Suprapubic skin (tissue), 4 donors: ENCODE measurements at regions not wholly inside any gene's neighbourhood (a gene's known extent, or its start where the extent isn't known, plus 50 kb on each side); places are given as distances from the start of the nearest gene placed in this dataset.

ENCODE experiments used
- DNase-seq, 2 donors: peaks; one replicate each; pipeline ENCODE4 v3.0.0-alpha.2; 2019; ENCODE audit warnings: low spot score in 2 of 2
- H3K27ac ChIP-seq: fragments of 200-600 bp; sonication (generic); one replicate; pipeline ENCODE4 v1.5.1; 2019
- H3K27me3 ChIP-seq: fragments of 200-600 bp; sonication (generic); one replicate; pipeline ENCODE4 v1.5.1; 2019
- H3K36me3 ChIP-seq: fragments of 200-600 bp; sonication (generic); one replicate; pipeline ENCODE4 v1.5.1; 2019
- H3K4me1 ChIP-seq: fragments of 200-600 bp; sonication (generic); one replicate; pipeline ENCODE4 v1.5.1; 2019
- H3K4me3 ChIP-seq: fragments of 200-600 bp; sonication (generic); one replicate; pipeline ENCODE4 v1.5.1; 2019; ENCODE audit warnings: mild to moderate bottlenecking
- H3K9me3 ChIP-seq: fragments of 200-600 bp; sonication (generic); one replicate; pipeline ENCODE4 v1.5.1; 2019
- EP300 ChIP-seq: sonication (generic); formaldehyde crosslinking; IDR thresholded peaks from one replicate; pipeline ENCODE4 v1.6.1; 2017; ENCODE audit warnings: antibody characterized with exemption
- POLR2A ChIP-seq, 2 donors: fragments of 450-650 bp; IDR thresholded peaks; one replicate each; pipeline ENCODE4 v1.6.1; 2017; ENCODE audit warnings: antibody characterized with exemption in 2 of 2, mild to moderate bottlenecking in 2 of 2, moderate library complexity in 2 of 2
- POLR2AphosphoS5 ChIP-seq, 3 donors: sonication (generic); formaldehyde crosslinking; IDR thresholded peaks; one replicate each; pipeline ENCODE4 v1.6.1; 2017; ENCODE audit warnings: antibody characterized with exemption in 3 of 3
- WGBS: methylation state at CpG from one replicate; pipeline ENCODE4 v1.1.5; 2018; 5-methylcytosine and 5-hydroxymethylcytosine counted together
- TF ChIP-seq, protein P1 (sequence below), 2 donors: fragments of 200-600 bp in 1 of 2; fragments of 450-650 bp in 1 of 2; sonication (generic) in 1 of 2; IDR thresholded peaks; one replicate each; pipeline ENCODE4 v1.5.1; 2016 to 2019; ENCODE audit warnings: antibody characterized with exemption in 2 of 2, mild to moderate bottlenecking in 1 of 2, moderate library complexity in 1 of 2

- no peaks in the 10 kb centered on the region for H3K9me3 ChIP-seq
- DNase-seq: no peak
- H3K27me3 ChIP-seq: no peaks in the 10 kb centered on the region
- H3K4me1 ChIP-seq: no peaks in the 10 kb centered on the region
- H3K4me3 ChIP-seq: no peak overlapping the region
- TF ChIP-seq, protein P1, sequence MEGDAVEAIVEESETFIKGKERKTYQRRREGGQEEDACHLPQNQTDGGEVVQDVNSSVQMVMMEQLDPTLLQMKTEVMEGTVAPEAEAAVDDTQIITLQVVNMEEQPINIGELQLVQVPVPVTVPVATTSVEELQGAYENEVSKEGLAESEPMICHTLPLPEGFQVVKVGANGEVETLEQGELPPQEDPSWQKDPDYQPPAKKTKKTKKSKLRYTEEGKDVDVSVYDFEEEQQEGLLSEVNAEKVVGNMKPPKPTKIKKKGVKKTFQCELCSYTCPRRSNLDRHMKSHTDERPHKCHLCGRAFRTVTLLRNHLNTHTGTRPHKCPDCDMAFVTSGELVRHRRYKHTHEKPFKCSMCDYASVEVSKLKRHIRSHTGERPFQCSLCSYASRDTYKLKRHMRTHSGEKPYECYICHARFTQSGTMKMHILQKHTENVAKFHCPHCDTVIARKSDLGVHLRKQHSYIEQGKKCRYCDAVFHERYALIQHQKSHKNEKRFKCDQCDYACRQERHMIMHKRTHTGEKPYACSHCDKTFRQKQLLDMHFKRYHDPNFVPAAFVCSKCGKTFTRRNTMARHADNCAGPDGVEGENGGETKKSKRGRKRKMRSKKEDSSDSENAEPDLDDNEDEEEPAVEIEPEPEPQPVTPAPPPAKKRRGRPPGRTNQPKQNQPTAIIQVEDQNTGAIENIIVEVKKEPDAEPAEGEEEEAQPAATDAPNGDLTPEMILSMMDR (IDR thresholded peaks at IDR 0.05): no peak
- TF ChIP-seq POLR2AphosphoS5 (IDR thresholded peaks at IDR 0.05): no peak
- TF ChIP-seq EP300: no peak
- TF ChIP-seq POLR2A (IDR thresholded peaks at IDR 0.05): no peak
- H3K36me3 ChIP-seq: no peaks in the 10 kb centered on the region
- H3K27ac ChIP-seq: no peak overlapping the region
- 39% methylated on average over 2 of the region's 2 CpGs for WGBS
Observed at GRCh38 chrX:13223868-13224567, 95.8 kb downstream of the ATXN3L start.

DNA sequence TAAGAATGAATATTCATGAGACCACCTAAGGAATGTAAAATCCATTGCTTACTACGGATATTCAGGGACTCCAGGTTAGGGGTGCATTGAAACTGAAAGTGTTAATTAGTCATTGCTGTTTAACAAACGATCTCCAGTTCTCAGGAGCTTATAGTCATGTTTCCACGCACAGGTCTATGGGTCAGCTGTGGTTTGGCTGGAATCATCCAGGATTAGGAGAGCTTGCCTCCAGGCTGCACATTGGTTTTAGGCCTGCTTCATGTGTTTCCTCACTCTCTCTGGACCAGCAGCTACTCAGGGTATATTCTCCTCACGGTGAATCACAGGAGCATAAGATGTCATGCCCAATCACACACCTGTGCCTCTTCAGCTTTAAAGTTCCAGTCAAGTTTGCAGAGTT, 98.9 kb downstream of the ATXN3L start:
- H3K36me3 ChIP-seq: no peaks in the 10 kb centered on the region
- no peak overlapping the region for H3K4me3 ChIP-seq
- H3K9me3 ChIP-seq: no peaks in the 10 kb centered on the region
- no peaks in the 10 kb centered on the region for H3K27me3 ChIP-seq
- DNase-seq: no peak
- no peak for TF ChIP-seq POLR2AphosphoS5 (IDR thresholded peaks at IDR 0.05)
- TF ChIP-seq POLR2A (IDR thresholded peaks at IDR 0.05): no peak
- TF ChIP-seq, protein P1 (IDR thresholded peaks at IDR 0.05): no peak
- no peak for TF ChIP-seq EP300
- no peak overlapping the region for H3K27ac ChIP-seq
- WGBS: 52% methylated on average over 4 of the region's 4 CpGs
- no peaks in the 10 kb centered on the region for H3K4me1 ChIP-seq

GRCh38 chrX:13219991-13220764, 99.7 kb downstream of the ATXN3L start:
- Histone ChIP-seq H3K27me3 (no peaks in the 10 kb centered on the region), H3K36me3 (no peaks in the 10 kb centered on the region), H3K4me1 (no peaks in the 10 kb centered on the region), H3K27ac (no peak overlapping the region), H3K4me3 (no peak overlapping the region), H3K9me3 (no peaks in the 10 kb centered on the region)
- TF ChIP-seq EP300 (no peak), POLR2AphosphoS5 (IDR thresholded peaks at IDR 0.05) (no peak), POLR2A (IDR thresholded peaks at IDR 0.05) (no peak)
- TF ChIP-seq, protein P1 (IDR thresholded peaks at IDR 0.05): no peak
- WGBS: 69% methylated on average over 2 of the region's 2 CpGs
- DNase-seq: no peak

DNA sequence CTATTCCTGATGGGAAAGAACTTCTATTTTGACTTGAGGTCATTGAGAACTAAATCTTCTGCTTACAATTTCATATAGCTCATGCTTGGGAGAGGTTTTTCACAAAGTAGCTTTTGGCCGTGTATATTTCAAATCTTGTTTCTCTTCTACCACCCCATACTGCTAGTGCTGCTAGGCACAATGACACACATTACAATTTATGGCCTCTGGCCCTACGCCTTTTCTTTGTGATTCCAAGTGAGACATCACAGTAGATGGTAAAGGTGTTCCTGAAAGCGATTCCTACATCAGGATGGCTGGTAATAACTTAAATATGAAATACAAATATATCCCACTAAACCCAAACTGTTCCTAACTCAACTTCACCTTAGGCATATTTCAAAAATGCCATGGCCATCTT, 101.1 kb downstream of the ATXN3L start:
- 80% methylated on average over 3 of the region's 3 CpGs for WGBS

DNA sequence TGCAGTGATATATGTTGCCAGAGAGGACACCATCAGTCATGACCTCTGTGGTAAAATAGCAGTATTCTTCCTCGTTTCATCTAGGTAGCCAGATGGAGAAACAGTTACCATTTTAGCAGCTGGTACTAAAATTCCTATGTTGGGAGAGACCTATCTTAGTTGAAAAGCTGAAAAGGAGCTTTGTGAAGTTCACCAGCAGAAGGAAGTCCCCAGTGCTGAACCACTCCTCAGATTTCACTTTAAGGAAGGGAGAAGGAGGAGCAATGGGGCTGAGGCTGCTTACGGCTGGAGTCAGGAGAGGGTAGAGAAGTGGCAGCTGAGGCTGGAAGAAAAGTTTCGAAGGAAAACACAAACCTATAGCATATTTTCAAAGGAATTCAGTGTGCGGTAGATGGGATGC, 103.7 kb downstream of the ATXN3L start:
- Histone ChIP-seq H3K4me3 (no peak overlapping the region), H3K36me3 (no peaks in the 10 kb centered on the region), H3K27ac (no peak overlapping the region), H3K27me3 (no peaks in the 10 kb centered on the region), H3K9me3 (no peaks in the 10 kb centered on the region), H3K4me1 (no peaks in the 10 kb centered on the region)
- TF ChIP-seq POLR2AphosphoS5 (IDR thresholded peaks at IDR 0.05) (no peak), EP300 (no peak), POLR2A (IDR thresholded peaks at IDR 0.05) (no peak)
- no peak for DNase-seq
- WGBS: 70% methylated on average over 4 of the region's 4 CpGs

More for the DNA sequence above, 101.1 kb downstream of the ATXN3L start:
- DNase-seq: no peak
- TF ChIP-seq POLR2AphosphoS5 (IDR thresholded peaks at IDR 0.05) (no peak), POLR2A (IDR thresholded peaks at IDR 0.05) (no peak), EP300 (no peak)
- TF ChIP-seq, protein P1 (IDR thresholded peaks at IDR 0.05): no peak
- Histone ChIP-seq H3K36me3 (no peaks in the 10 kb centered on the region), H3K27ac (no peak overlapping the region), H3K27me3 (no peaks in the 10 kb centered on the region), H3K9me3 (no peaks in the 10 kb centered on the region), H3K4me3 (no peak overlapping the region), H3K4me1 (no peaks in the 10 kb centered on the region)
